HL-60/S4 (cell line): ENCODE measurements at regions not wholly inside any gene's neighbourhood (a gene's known extent, or its start where the extent isn't known, plus 50 kb on each side); places are given as distances from the start of the nearest gene placed in this dataset.

Experiments used
- in situ Hi-C: fragments of 300-500 bp; cut with MboI; formaldehyde crosslinking; loops from 2 replicates; pipeline ENCODE4 v1.14.3; 2022; ENCODE audit warnings: low sequenced_read_pairs

DNA sequence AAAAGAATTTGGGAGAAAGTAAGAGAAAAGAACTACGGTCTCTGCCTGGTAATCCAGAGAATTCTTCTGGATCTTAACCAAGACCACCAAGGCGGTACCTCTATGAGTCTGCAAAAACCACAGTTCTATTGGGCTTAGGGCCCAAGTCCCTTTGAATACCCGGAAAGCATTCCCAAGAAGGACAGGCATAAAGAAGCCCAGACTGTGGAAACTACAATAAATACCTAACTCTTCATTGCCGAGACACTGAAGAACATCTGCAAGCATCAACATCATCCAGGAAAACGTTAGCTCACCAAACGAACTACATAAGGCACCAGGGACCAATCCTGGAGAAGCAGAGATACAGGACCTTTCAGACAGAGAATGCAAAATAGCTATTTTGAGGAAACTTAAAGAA, 162.3 kb upstream of the TMC3 start:
- in situ Hi-C loops: no loop called here

DNA sequence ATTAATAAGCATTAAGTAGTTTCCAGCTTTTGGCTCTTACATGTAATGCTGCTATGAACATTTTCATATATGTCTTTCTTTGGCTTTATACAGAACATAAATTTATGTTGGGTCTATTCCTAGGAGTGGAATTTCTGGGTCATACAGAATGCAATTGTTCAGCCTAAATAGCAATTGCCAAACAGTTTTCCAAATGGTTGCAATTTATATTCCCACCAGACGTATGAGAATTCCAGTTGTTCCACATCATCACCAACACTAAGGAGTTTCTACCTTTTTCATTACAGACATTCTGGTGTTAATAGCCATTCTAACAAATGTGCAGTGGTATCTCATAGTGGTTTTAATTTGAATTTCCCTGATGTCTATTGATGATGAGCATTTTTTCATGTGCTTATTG, 160.1 kb upstream of the TMC3 start:
- in situ Hi-C loops: no loop called here

DNA sequence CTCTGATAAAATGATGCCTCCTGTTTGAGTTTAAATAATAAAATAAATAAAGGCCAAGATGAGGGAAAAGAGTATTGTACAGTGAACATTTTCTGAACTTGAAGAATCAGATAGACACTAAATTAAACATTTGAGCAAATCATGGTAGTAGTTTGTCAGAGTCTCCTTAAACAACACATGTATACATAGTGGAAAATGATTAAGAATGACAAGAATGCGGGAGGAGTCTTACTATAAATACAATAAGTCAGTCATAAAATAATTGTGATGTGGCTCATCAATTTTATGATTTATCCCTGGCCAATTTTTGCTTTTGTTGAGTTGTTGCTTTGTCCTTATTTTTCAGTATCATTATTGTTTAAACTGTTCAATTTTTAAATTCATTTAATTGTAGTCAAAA, 158.0 kb upstream of the TMC3 start:
- in situ Hi-C loops: no loop called here

DNA sequence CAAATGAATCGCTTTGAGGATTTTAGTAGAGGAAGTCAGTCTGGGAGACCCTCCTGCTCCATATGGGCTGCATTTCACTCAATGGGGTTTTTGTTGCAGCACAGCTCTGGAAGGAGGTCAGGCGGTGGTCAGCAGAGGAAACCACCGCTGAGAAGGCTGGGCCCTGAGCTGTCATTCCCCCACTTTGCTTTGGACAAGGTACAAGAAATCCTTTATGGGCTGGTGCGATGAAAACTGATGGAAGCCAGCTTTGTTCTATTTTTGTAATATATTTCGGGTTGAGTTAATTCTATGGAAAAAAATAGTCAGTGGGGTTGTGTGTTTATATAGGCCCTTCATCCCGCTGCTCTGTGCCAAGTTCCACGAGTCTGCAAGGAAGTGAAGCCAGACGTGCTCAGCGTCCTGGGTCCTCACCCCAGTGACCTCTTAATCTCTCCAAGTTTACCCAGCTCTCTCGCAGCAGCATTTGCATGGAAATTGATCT, 157.1 kb upstream of the TMC3 start:
- in situ Hi-C loops: no loop called here

- in situ Hi-C loops: no loop called here
These were observed 156.3 kb upstream of the TMC3 start for GRCh38 chr15:81530271-81530691.

DNA sequence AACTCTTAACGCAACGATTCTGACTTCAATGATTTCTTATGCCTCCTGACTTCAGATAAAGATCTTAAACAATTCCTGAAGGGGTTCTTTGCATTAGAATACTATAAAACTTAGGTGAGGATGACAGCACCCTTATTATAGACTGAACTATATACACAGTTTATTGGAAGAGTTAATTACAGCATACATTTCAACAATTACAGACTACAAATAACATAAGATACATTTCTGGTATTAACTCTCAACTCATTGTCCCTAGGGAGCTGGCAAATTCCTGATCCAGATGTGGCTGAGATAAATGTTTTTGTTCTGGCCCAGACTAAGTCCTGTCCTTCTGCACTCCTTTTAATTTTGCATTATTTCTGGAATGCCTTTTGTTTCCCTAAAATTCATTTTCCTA, 155.5 kb upstream of the TMC3 start:
- in situ Hi-C loops: no loop called here

- in situ Hi-C loops: no loop called here
These were observed 152.0 kb upstream of the TMC3 start for GRCh38 chr15:81526029-81526428.

- in situ Hi-C loops: no loop called here
These were observed 150.5 kb upstream of the TMC3 start for GRCh38 chr15:81524496-81524895.

GRCh38 chr15:81523867-81524266, 149.9 kb upstream of the TMC3 start:
- in situ Hi-C loops: no loop called here

- in situ Hi-C loops: no loop called here
These were observed 146.5 kb upstream of the TMC3 start for GRCh38 chr15:81520480-81520879.

DNA sequence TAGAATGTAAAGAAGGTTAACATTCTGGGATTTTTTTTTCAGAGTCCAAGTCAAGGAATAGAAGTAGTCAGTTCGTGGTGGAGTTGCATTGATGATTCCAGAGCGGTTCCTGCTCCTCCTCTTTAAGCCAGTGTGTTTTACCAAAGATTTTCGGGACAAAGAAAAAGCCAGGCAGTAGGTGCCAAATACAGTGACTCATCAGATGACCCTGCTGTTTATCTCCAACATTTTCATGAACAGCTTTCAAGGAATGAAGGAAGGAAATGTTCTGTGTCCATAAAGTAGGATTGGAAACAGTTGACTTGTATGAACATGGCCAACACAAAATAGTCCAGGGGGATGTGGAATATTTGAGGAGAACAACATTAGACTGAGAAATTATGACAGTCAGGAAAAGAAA, 142.4 kb upstream of the TMC3 start:
- in situ Hi-C loops: no loop called here

- in situ Hi-C loops: no loop called here
These were observed 142.0 kb upstream of the TMC3 start for GRCh38 chr15:81516012-81516411.

GRCh38 chr15:81514725-81515124, 140.7 kb upstream of the TMC3 start:
- in situ Hi-C loops: no loop called here

DNA sequence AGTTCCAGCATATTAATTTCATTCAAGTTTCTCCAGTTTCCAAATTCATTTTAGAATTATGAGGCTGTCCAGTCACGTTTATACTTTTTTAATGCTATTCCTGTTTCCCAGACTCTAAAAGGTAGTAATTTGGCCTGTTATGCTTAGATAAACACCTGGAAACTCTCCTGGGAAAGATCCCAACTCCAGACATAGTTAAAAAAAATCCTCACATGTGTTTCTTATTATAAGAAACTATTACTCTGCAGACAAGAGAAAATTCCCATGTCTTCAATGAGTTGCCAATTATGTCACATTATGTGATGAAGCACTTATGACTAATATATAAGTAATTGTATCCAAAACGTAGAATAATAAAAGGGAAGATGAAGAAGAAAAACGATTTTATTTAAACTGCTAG, 137.1 kb upstream of the TMC3 start:
- in situ Hi-C loops: no loop called here

DNA sequence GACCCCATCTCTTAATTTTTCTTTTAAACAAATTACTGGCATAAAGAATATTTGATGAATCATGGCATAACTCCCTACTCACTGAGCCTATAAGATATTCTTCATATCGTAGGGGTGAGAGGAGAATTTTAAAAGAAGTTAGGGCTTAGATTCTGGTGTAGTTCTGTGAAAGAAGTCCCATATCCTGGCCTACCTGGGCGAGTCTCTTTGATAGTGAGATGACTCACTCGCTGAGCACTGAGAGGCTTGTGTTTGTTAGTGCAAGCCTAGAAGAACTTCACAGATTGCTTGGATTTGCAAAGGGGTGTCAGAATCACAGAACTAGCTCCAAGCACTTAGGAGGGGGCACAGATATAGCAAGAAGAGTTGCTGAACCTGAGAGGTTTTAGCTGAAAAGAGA, 133.8 kb upstream of the TMC3 start:
- in situ Hi-C loops: no loop called here

- in situ Hi-C loops: no loop called here
These were observed 132.9 kb upstream of the TMC3 start for GRCh38 chr15:81506936-81507335.

DNA sequence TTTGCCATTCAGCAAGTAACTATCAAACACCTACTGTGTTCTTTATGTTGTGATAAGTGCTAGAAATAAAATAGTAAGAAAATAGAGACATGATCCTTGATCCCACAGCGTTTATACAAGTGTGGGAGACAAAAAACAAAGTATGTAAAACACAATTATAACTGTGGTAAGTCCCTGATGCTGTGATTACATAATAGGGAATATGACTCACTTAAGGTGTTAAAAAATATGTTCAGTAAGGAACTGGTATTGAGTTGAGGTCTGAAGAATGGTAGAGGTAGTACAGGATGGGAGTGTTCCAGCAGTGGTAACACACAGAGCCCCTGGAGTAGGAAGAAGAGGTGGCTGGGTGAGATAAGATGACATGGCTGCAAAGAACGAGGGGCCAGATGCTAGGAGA, 132.1 kb upstream of the TMC3 start:
- in situ Hi-C loops: no loop called here

DNA sequence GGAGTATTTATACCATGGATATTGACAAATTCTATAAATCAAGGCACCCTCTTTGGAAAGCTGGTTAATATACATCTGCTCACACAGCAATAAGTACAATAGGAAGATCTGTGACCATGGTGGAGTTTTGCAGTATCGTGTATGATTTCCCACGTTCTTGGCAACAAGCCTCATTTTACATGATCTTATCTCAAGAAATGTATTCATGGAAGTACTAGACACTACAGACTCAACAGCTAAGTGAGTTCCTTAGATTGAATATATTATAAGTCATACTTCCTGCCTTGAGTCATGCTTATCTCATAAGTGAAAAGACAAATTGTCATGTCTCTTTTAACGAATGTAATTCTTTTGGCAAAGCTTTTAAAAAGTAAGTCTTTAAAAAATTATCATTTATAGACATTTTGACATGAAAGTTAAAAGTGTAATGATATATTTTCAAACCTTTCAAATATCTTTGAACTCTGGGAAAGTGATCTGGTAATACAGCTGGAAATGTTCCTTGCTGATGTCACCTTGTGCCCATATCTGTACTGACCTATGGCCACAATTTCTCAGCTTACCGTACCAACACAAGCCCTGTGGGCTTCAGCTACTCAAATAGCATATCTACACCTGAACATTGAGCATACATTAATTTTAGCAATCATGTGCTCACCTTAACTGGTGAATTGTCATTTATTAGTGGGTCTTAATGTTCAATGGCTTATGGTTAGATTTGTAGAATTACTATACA, 130.3 kb upstream of the TMC3 start:
- in situ Hi-C loops: no loop called here

- in situ Hi-C loops: no loop called here
These were observed 128.4 kb upstream of the TMC3 start for GRCh38 chr15:81502439-81502838.

DNA sequence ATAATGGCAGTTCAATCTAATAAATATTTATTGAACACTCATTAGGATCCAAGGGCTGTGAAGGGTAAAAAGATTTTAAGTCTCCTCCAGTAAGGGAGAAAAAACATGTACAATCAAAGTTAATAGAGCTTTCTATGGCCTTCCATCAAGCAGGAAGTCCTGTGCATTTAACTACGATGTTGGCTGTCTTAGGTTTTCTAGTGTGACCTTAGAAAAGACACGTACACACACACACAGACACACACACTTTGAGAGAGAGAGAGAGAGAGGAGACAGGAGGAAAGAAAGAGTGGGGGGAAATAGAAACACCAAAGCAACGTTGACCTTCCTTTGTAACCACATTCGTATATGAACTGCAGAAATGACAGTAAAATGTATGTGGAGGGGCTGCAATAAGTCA, 126.1 kb upstream of the TMC3 start:
- in situ Hi-C loops: no loop called here

DNA sequence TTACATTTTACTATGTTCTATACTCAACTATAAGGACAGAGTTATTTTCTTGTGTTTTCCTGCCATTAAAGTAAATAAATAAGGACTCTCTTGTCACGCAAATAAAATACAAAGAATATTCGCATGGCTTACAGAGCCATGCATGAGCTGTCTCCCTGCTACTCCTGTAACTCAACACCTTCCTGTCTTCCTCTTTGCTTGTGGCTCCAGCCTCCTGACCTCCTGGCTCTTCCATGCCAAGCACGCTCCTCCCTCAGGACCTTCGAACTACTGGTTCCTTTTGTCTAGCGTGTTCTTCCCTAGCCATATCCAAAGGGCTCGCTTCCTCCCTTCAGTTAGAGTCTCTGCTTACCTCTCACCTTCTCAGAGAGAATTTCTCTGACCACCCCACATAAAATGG, 124.3 kb upstream of the TMC3 start:
- in situ Hi-C loops: loop anchor here (25.0 kb wide), 1 partner anchor 564 kb away; no protein-coding TSS in a partner anchor

GRCh38 chr15:81497238-81497637, 123.2 kb upstream of the TMC3 start:
- in situ Hi-C loops: loop anchor here (25.0 kb wide), 1 partner anchor 565 kb away; no protein-coding TSS in a partner anchor
